ENCODE measurements at regions not wholly inside any gene's neighbourhood (a gene's known extent, or its start where the extent isn't known, plus 50 kb on each side); places are given as distances from the start of the nearest gene placed in this dataset.

DNA sequence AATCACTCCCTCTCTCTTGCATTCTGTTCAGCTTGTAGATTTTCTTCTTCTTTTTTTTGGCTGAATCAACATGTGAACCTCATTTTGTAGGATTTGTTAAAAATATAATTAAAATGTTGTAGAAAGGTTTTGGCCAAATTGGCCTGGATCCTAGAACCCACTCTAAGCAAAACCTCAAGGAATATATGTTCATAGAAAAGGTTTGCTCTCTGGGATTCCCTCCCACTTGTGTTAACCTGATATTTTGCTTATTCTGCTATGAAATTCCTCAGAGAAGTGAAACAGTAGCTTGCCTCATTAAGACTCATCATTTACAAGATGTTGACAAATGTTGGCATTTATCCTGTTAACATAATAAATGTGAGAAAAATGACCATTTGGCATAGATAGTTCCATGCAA lies 456.7 kb downstream of the TMEM182 start:
- Histone ChIP-seq H3K27me3 (ENCODE audit: control insufficient read depth, insufficient read depth, low read length) (no peaks in the 10 kb centered on the region), H3K4me3 (ENCODE audit: low read length) (no peak overlapping the region), H3K4me1 (ENCODE audit: control insufficient read depth, insufficient read depth, low read length) (no peaks in the 10 kb centered on the region), H3K9me3 (ENCODE audit: control insufficient read depth, insufficient read depth, low read length) (no peaks in the 10 kb centered on the region), H3K36me3 (ENCODE audit: control insufficient read depth, insufficient read depth, low read length) (no peaks in the 10 kb centered on the region), H3K27ac (ENCODE audit: low read length) (no peak overlapping the region)
- DNase-seq (ENCODE audit: low read depth, low spot score): no peak

DNA sequence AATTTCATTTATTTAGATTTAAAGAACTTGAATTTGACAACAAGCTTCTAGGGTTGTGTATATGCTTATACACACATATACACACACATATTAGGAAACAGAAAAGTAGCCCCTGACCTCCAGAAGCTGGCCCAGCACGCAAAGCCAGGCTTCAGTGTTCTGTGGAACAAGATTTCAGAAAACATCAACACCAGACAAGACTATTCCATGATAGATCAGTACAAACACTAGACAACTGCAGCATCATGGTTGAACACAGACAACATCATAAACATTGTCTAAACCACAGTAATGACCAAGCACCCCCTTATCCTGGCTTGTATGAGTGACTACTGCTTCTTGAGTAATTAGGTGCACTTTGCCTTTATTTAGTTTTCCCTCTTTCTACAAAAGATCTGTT lies 457.6 kb downstream of the TMEM182 start:
- no CpG with 5 or more reads among the region's 1 CpG for WGBS (ENCODE audit: insufficient coverage, insufficient read length)
- Histone ChIP-seq H3K27me3 (ENCODE audit: control insufficient read depth, insufficient read depth, low read length) (no peaks in the 10 kb centered on the region), H3K4me1 (ENCODE audit: control insufficient read depth, insufficient read depth, low read length) (no peaks in the 10 kb centered on the region), H3K9me3 (ENCODE audit: control insufficient read depth, insufficient read depth, low read length) (no peaks in the 10 kb centered on the region), H3K27ac (ENCODE audit: low read length) (no peak overlapping the region), H3K4me3 (ENCODE audit: low read length) (no peak overlapping the region), H3K36me3 (ENCODE audit: control insufficient read depth, insufficient read depth, low read length) (no peaks in the 10 kb centered on the region)
- DNase-seq (ENCODE audit: low read depth, low spot score): no peak

DNA sequence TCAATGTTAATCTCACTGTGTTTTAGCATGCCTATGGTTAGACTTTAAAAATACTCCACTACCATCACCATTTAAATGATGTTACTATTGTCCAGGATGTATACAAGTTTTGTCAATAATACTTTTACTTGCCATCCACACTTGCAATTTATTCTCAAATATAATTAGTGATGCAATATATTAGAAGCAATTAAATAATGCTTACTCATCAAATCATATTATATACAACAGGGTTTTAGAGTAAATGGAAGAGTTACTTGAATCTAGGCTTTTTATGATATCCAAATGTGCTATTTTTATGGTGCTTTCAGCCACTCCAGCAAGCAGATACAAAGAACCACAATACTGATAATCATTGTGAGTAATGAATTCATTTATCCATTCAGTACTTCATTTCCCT lies 461.1 kb downstream of the TMEM182 start:
- no peaks in the 10 kb centered on the region for H3K36me3 ChIP-seq (ENCODE audit: control insufficient read depth, insufficient read depth, low read length)
- H3K4me1 ChIP-seq (ENCODE audit: control insufficient read depth, insufficient read depth, low read length): no peaks in the 10 kb centered on the region
- DNase-seq (ENCODE audit: low read depth, low spot score): no peak
- H3K27ac ChIP-seq (ENCODE audit: low read length): no peak overlapping the region
- no peaks in the 10 kb centered on the region for H3K9me3 ChIP-seq (ENCODE audit: control insufficient read depth, insufficient read depth, low read length)
- no peaks in the 10 kb centered on the region for H3K27me3 ChIP-seq (ENCODE audit: control insufficient read depth, insufficient read depth, low read length)
- no peak overlapping the region for H3K4me3 ChIP-seq (ENCODE audit: low read length)

DNA sequence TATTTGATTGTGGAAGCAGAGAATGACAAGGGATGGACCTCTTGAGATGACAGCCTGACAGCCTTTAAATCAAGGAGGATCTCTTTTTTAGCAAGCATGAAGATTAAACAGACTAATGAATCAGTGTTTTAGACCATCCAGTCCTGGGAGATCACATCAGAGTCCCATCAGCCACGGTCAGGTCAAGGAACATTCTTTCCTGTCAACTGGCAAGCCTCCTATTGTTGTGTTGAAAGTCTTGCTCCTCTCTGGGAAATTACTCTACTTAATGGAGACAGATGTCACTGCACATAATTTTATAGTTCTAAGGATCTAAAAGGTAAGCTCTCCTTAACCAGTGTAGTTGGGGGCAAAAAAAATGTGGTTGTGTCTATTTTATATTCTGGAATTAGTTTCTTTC lies 469.0 kb downstream of the TMEM182 start:
- no peaks in the 10 kb centered on the region for H3K4me1 ChIP-seq (ENCODE audit: control insufficient read depth, insufficient read depth, low read length)
- no CpG with 5 or more reads among the region's 1 CpG for WGBS (ENCODE audit: insufficient coverage, insufficient read length)
- no peaks in the 10 kb centered on the region for H3K9me3 ChIP-seq (ENCODE audit: control insufficient read depth, insufficient read depth, low read length)
- H3K4me3 ChIP-seq (ENCODE audit: low read length): no peak overlapping the region
- H3K27me3 ChIP-seq (ENCODE audit: control insufficient read depth, insufficient read depth, low read length): no peaks in the 10 kb centered on the region
- no peak for DNase-seq (ENCODE audit: low read depth, low spot score)
- H3K27ac ChIP-seq (ENCODE audit: low read length): no peak overlapping the region
- no peaks in the 10 kb centered on the region for H3K36me3 ChIP-seq (ENCODE audit: control insufficient read depth, insufficient read depth, low read length)

DNA sequence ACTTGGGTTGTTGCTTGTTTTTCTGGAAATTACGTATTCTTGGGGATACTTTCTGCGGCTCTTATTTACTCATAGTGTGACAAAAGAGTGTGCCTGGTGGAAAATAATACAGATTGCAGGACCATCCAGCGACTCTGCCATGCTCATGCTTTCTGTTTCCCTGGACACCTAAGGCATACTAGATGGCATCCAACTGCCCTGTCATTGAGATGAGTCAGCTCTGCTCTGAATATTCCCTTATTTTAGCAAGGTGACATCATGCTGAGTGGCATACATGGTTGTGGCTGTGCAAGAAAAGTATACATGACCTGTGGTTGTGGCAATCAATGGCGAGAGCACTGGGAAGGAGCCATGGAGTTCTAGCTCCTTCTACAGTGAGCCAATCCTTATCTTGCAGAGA lies 471.0 kb downstream of the TMEM182 start:
- no peaks in the 10 kb centered on the region for H3K36me3 ChIP-seq (ENCODE audit: control insufficient read depth, insufficient read depth, low read length)
- H3K27me3 ChIP-seq (ENCODE audit: control insufficient read depth, insufficient read depth, low read length): no peaks in the 10 kb centered on the region
- H3K9me3 ChIP-seq (ENCODE audit: control insufficient read depth, insufficient read depth, low read length): no peaks in the 10 kb centered on the region
- no peak for DNase-seq (ENCODE audit: low read depth, low spot score)
- no CpG with 5 or more reads among the region's 4 CpGs for WGBS (ENCODE audit: insufficient coverage, insufficient read length)
- no peak overlapping the region for H3K4me3 ChIP-seq (ENCODE audit: low read length)
- H3K4me1 ChIP-seq (ENCODE audit: control insufficient read depth, insufficient read depth, low read length): no peaks in the 10 kb centered on the region
- H3K27ac ChIP-seq (ENCODE audit: low read length): no peak overlapping the region

DNA sequence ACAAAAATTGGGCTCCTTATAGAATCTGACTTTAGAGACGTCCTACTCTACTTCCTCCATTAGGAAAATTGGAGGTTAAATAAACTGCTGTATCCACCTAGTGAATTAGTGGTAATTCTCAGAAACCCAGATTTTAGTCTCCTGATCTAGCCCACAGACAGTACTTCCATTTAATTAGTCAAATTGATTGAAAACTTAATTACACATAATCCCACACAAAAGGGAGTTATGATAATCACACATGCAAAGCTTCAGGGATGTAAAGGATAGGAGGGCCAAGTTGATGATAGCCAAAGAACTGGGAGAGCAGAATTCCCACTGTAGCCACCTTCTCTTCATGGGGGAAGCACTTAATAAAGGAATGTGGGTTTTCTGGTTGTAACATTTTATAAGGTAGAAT lies 471.9 kb downstream of the TMEM182 start:
- WGBS (ENCODE audit: insufficient coverage, insufficient read length): no CpG with 5 or more reads among the region's 1 CpG
- no peaks in the 10 kb centered on the region for H3K9me3 ChIP-seq (ENCODE audit: control insufficient read depth, insufficient read depth, low read length)
- no peaks in the 10 kb centered on the region for H3K36me3 ChIP-seq (ENCODE audit: control insufficient read depth, insufficient read depth, low read length)
- no peaks in the 10 kb centered on the region for H3K4me1 ChIP-seq (ENCODE audit: control insufficient read depth, insufficient read depth, low read length)
- H3K27ac ChIP-seq (ENCODE audit: low read length): no peak overlapping the region
- H3K27me3 ChIP-seq (ENCODE audit: control insufficient read depth, insufficient read depth, low read length): no peaks in the 10 kb centered on the region
- no peak for DNase-seq (ENCODE audit: low read depth, low spot score)
- no peak overlapping the region for H3K4me3 ChIP-seq (ENCODE audit: low read length)

DNA sequence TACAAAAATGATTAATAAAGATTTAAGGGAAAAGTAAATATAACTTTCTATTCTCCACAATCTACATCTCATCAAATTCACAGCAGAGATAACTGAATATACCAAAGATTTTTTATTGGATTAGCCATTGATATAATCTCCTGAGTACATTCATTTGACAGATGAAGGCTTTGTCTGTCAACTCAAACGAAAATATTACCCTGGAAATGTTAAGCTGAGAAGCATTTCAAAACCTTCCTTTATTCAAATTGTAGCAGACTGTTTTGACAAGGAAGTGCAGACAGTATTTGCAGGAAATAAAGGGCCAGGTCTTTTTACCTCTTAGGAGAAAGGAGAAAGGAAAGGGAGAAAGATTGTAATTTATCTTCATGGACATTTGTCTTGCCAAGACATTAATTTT lies 473.5 kb downstream of the TMEM182 start:
- Histone ChIP-seq H3K4me3 (ENCODE audit: low read length) (no peak overlapping the region), H3K27ac (ENCODE audit: low read length) (no peak overlapping the region), H3K36me3 (ENCODE audit: control insufficient read depth, insufficient read depth, low read length) (no peaks in the 10 kb centered on the region), H3K27me3 (ENCODE audit: control insufficient read depth, insufficient read depth, low read length) (no peaks in the 10 kb centered on the region), H3K9me3 (ENCODE audit: control insufficient read depth, insufficient read depth, low read length) (no peaks in the 10 kb centered on the region), H3K4me1 (ENCODE audit: control insufficient read depth, insufficient read depth, low read length) (no peaks in the 10 kb centered on the region)
- no CpG with 5 or more reads among the region's 1 CpG for WGBS (ENCODE audit: insufficient coverage, insufficient read length)
- DNase-seq (ENCODE audit: low read depth, low spot score): no peak

DNA sequence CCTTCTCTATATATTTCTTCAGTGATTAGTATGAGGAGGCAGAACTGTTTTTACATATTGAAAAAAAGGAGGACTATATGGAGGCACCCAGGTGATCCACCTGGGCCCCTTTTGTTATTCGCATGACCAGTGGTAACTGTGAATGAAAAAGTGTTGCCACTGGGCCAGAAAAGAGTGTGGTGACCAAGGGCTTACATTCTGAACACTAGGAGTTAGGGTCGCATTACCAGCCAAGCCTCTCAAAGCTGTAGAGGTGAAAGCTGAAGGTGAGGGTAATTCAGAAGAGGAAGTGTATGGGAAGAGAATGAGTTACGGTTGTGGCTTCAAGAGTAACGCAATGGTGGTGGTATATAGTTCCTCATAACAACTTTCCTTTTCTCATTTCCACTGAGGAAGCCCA lies 487.6 kb downstream of the TMEM182 start:
- H3K36me3 ChIP-seq (ENCODE audit: control insufficient read depth, insufficient read depth, low read length): no peaks in the 10 kb centered on the region; the same call in 1 of the 2 replicates
- peaks cover 3% of the 10 kb centered on the region; the same call in 1 of the 2 replicates for H3K4me1 ChIP-seq (ENCODE audit: control insufficient read depth, insufficient read depth, low read length)
- H3K27ac ChIP-seq (ENCODE audit: low read length): no peak overlapping the region
- no peaks in the 10 kb centered on the region for H3K27me3 ChIP-seq (ENCODE audit: control insufficient read depth, insufficient read depth, low read length)
- no peaks in the 10 kb centered on the region for H3K9me3 ChIP-seq (ENCODE audit: control insufficient read depth, insufficient read depth, low read length)
- WGBS (ENCODE audit: insufficient coverage, insufficient read length): no CpG with 5 or more reads among the region's 4 CpGs
- H3K4me3 ChIP-seq (ENCODE audit: low read length): no peak overlapping the region
- no peak for DNase-seq (ENCODE audit: low read depth, low spot score)

DNA sequence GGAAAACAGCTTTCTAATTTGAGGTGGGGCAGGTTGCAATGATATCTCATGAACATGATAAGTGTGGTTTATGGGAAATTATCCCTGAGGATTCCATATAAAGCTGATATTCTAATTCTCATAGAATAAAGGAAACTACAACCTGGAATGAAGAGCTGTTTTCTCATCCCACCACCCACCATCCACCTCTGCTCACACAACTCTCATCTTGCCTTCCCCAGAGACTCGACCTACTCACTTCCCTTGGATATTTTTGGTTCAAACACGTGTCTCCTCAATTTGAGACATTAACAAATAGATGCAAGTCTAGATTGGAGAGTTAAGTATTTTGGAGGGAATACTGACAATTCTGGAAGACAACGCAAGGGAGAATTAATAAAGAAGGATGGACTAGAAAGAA lies 490.9 kb downstream of the TMEM182 start:
- Histone ChIP-seq H3K36me3 (ENCODE audit: control insufficient read depth, insufficient read depth, low read length) (no peaks in the 10 kb centered on the region; the same call in 1 of the 2 replicates), H3K4me3 (ENCODE audit: low read length) (no peak overlapping the region), H3K4me1 (ENCODE audit: control insufficient read depth, insufficient read depth, low read length) (peaks cover 3% of the 10 kb centered on the region; the same call in 1 of the 2 replicates), H3K27me3 (ENCODE audit: control insufficient read depth, insufficient read depth, low read length) (no peaks in the 10 kb centered on the region), H3K27ac (ENCODE audit: low read length) (no peak overlapping the region), H3K9me3 (ENCODE audit: control insufficient read depth, insufficient read depth, low read length) (no peaks in the 10 kb centered on the region)
- no peak for DNase-seq (ENCODE audit: low read depth, low spot score)
- no CpG with 5 or more reads among the region's 3 CpGs for WGBS (ENCODE audit: insufficient coverage, insufficient read length)

DNA sequence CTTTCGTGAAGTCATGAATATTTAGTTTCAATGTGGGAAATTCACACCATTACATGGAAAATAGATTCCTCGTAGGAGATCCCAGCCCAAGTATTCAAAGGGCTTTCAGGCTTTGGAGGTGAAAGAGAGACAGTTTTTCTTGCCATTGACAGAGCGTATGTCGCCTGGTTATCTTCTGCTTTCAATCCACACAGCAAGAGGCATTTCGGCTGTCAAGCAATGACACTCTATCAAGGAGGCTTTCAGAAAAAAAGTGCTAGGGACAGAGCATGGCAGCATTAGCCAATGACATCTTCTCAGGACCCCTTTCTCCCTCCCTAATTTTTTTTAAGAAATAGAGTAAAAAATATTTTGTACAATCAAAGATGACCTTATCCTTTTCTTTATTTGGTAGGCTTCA lies 492.8 kb downstream of the TMEM182 start:
- no peak for DNase-seq (ENCODE audit: low read depth, low spot score)
- Histone ChIP-seq H3K27ac (ENCODE audit: low read length) (no peak overlapping the region), H3K36me3 (ENCODE audit: control insufficient read depth, insufficient read depth, low read length) (no peaks in the 10 kb centered on the region; the same call in 1 of the 2 replicates), H3K27me3 (ENCODE audit: control insufficient read depth, insufficient read depth, low read length) (no peaks in the 10 kb centered on the region), H3K4me1 (ENCODE audit: control insufficient read depth, insufficient read depth, low read length) (peaks cover 2% of the 10 kb centered on the region; the same call in 1 of the 2 replicates), H3K9me3 (ENCODE audit: control insufficient read depth, insufficient read depth, low read length) (no peaks in the 10 kb centered on the region), H3K4me3 (ENCODE audit: low read length) (no peak overlapping the region)
- no CpG with 5 or more reads among the region's 5 CpGs for WGBS (ENCODE audit: insufficient coverage, insufficient read length)

DNA sequence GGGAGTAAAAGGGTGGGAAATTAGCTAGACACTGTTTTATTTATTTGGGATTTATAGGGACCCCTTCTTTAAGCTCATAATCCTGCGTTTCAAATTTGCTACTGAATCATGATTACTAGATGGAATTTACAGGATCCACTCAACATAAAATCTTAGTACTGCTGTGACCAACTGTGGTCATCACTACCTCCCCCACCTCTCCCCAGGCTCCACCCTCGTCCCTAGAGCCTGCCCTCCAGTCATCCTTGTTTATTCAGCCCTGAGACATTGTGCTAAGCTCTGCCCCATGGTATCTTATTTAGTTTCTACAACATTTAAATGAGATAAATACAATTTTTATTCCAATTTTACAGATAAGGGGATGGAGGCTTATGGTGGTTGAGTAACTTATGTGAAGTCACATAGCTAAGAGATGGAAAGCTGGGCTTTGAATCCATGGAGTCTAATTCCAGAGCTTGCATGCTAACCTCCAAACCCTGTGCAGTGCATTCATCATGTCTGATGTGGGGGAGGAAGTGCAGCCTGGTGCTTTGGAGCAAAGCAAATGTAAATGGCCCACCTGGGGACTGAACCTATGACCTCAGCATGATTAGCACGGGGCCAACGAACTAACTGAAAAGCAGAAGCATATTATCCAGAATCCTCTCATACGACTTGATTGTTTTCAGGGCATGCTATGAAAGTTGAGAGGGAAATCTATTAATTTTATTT lies 502.4 kb downstream of the TMEM182 start:
- no CpG with 5 or more reads among the region's 5 CpGs for WGBS (ENCODE audit: insufficient coverage, insufficient read length)
- Histone ChIP-seq H3K4me1 (ENCODE audit: control insufficient read depth, insufficient read depth, low read length) (peaks cover 2% of the 10 kb centered on the region; the same call in 1 of the 2 replicates), H3K27ac (ENCODE audit: low read length) (no peak overlapping the region), H3K27me3 (ENCODE audit: control insufficient read depth, insufficient read depth, low read length) (no peaks in the 10 kb centered on the region), H3K4me3 (ENCODE audit: low read length) (no peak overlapping the region), H3K9me3 (ENCODE audit: control insufficient read depth, insufficient read depth, low read length) (no peaks in the 10 kb centered on the region), H3K36me3 (ENCODE audit: control insufficient read depth, insufficient read depth, low read length) (no peaks in the 10 kb centered on the region)
- no peak for DNase-seq (ENCODE audit: low read depth, low spot score)

All from iPS DF 6.9 (cell line).